Right renal pelvis (tissue), 4 donors: ENCODE measurements at regions not wholly inside any gene's neighbourhood (a gene's known extent, or its start where the extent isn't known, plus 50 kb on each side); places are given as distances from the start of the nearest gene placed in this dataset.

Experiments used
- DNase-seq, 4 donors: peaks; one replicate each; pipeline ENCODE4 v3.0.0-alpha.2; 2013; ENCODE audit warnings: low read depth in 4 of 4, low spot score in 3 of 4, missing footprints in 1 of 4

- no peak for DNase-seq
Measured at GRCh38 chr3:87045473-87045872, 54.5 kb upstream of the VGLL3 start.

DNA sequence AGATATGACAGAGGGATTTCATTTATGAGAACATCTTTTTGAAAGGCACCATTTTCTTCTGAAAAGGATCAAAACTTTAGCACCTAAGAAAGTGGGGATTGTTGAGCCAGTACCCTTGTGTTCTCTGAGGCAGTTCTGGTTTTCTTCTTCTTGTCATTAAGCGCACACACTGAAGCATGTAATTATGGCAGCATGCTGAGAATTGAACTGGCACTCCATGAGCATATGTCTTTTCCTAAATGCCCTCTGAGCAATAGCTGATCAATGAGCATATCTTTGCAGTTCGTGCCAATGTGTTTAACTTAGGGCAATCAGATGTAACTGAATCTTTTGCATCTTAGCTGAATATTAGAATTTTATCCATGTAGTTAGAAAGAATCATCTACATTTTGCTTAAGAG lies 53.9 kb upstream of the VGLL3 start:
- no peak for DNase-seq

- DNase-seq: no peak
Measured at GRCh38 chr3:87044409-87044808, 53.5 kb upstream of the VGLL3 start.

- no peak for DNase-seq
Measured at GRCh38 chr3:87041191-87041590, 50.2 kb upstream of the VGLL3 start.
